ENCODE measurements at regions not wholly inside any gene's neighbourhood (a gene's known extent, or its start where the extent isn't known, plus 50 kb on each side); places are given as distances from the start of the nearest gene placed in this dataset.

DNA sequence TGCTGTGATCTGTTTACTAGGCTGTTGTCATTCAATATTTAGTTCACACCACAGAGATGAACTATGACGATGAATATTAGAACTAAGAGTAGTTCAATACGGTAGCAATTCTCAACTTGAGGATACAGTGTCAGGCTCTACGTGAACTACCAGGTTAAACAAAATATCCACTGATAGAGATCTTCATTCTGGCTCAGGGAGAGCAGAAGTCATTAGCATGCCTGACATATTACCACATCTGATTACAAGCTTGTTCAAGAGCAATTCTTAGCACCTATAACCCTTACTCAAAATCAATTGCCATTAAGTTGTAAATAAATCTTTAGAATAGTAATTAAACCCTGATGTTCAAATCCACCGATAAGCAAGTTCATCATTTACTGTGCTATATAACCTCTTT is 207.2 kb downstream of the CHRM3 start (continued):
- TF ChIP-seq BACH1 (IDR thresholded peaks at IDR 0.05; ENCODE audit: low read length) (no peak), EZH2 (IDR thresholded peaks at IDR 0.05; ENCODE audit: low read depth, low read length, severe bottlenecking) (no peak)

DNA sequence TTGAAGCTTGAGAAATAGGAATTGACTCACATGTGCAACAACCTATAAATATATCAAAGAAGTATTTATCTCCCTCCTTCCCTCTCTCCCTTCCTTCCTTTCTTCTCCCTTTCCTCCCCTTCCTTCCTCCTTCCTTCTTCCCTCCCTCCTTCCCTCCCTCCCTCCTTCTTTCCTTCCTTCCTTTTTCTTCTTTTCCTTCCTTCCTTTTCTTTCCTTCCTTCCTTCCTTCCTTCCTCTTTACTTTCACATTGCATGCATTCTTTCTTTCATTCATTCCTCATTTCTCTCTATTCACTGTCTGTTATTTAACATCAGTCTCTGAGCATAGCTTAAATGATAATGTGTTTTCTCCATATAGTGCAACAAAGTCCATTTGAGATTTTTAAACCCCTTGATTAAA is 214.2 kb downstream of the CHRM3 start:
- H3K9me3 ChIP-seq (ENCODE audit: insufficient read depth in 2 of 2, low read depth in 1 of 2, low read length in 1 of 2), result no peaks in the 10 kb centered on the region
- H3K4me3 ChIP-seq (ENCODE audit: extremely low read depth in 1 of 4, insufficient read depth in 2 of 4, low read depth in 3 of 4, low read length in 4 of 4), result no peak overlapping the region
- H2BK20ac ChIP-seq (ENCODE audit: low read length), result no peak overlapping the region
- H3K4me1 ChIP-seq (replicated peaks in 1 of 4; ENCODE audit: control insufficient read depth in 3 of 4, insufficient read depth in 4 of 4, low read length in 3 of 4), result no peaks in the 10 kb centered on the region
- no peak overlapping the region for H4K91ac ChIP-seq (replicated peaks; ENCODE audit: insufficient read length, low read length)
- DNase-seq (ENCODE audit: low read depth in 1 of 2, low spot score in 2 of 2), result no peak
- H2BK120ac ChIP-seq (replicated peaks; ENCODE audit: low read depth, low read length), result no peak overlapping the region
- H3K18ac ChIP-seq (ENCODE audit: extremely low read depth, low read length), result no peak overlapping the region
- no peak for FAIRE-seq
- H2AK5ac ChIP-seq (ENCODE audit: low read depth, low read length), result no peak overlapping the region
- H3K4me2 ChIP-seq (ENCODE audit: insufficient read depth in 1 of 2, low read depth in 2 of 2, low read length in 2 of 2), result no peak overlapping the region
- no peaks in the 10 kb centered on the region for H3K23me2 ChIP-seq (ENCODE audit: low read depth, low read length)
- no peaks in the 10 kb centered on the region for H3K79me1 ChIP-seq (ENCODE audit: low read depth, low read length)
- H3K27ac ChIP-seq (ENCODE audit: low read depth, low read length), result no peak overlapping the region
- no peak overlapping the region for H3K23ac ChIP-seq (ENCODE audit: insufficient read length)
- no peak overlapping the region for H3K14ac ChIP-seq (ENCODE audit: insufficient read length)
- H3K36me3 ChIP-seq (ENCODE audit: control insufficient read depth in 2 of 4, insufficient read depth in 4 of 4, low read length in 3 of 4), result no peaks in the 10 kb centered on the region
- H2BK5ac ChIP-seq (ENCODE audit: low read depth, low read length), result no peak overlapping the region
- CTCF ChIA-PET (ENCODE audit: partially characterized antibody), result interaction anchor here (0.5 to 1.1 kb wide), 2 partner anchors 109 to 188 kb away, joined by 3 read pairs; no protein-coding TSS in a partner anchor
- no peaks in the 10 kb centered on the region for H3K27me3 ChIP-seq (replicated peaks in 1 of 4; ENCODE audit: control insufficient read depth in 3 of 4, extremely low read depth in 1 of 4, insufficient read depth in 3 of 4, low read length in 3 of 4)
- H3K9ac ChIP-seq (replicated peaks in 1 of 4; ENCODE audit: extremely low read depth in 1 of 4, low read depth in 3 of 4, low read length in 3 of 4), result no peak overlapping the region
- no peak overlapping the region for H4K8ac ChIP-seq (ENCODE audit: extremely low read depth, insufficient read depth, low read length)
- POLR2A ChIA-PET (ENCODE audit: partially characterized antibody), result no interaction called here
- H4K20me1 ChIP-seq (replicated peaks in 1 of 2; ENCODE audit: control insufficient read depth in 1 of 2, insufficient read depth in 2 of 2, low read length in 2 of 2), result no peaks in the 10 kb centered on the region
- no peak overlapping the region for H3K4ac ChIP-seq (replicated peaks; ENCODE audit: insufficient read length, low read depth, low read length)
- H2AFZ ChIP-seq (ENCODE audit: low read length), result no peak overlapping the region
- H3K79me2 ChIP-seq (ENCODE audit: control insufficient read depth in 1 of 2, insufficient read depth in 2 of 2, low read length in 2 of 2), result no peaks in the 10 kb centered on the region
- no peak overlapping the region for H4K5ac ChIP-seq (ENCODE audit: insufficient read length, low read depth, low read length)
- H3K56ac ChIP-seq (replicated peaks; ENCODE audit: insufficient read length, low read depth, low read length), result no peak overlapping the region
- no peak overlapping the region for H2BK12ac ChIP-seq (ENCODE audit: low read depth, low read length)
- no peak overlapping the region for H2BK15ac ChIP-seq (ENCODE audit: low read length)
- TF ChIP-seq EGR1 (IDR thresholded peaks at IDR 0.05; ENCODE audit: borderline replicate concordance, low read depth, low read length), result no peak
- no peak for TF ChIP-seq CREB1 (IDR thresholded peaks at IDR 0.05)
- TF ChIP-seq PHF8 (conservative IDR thresholded peaks at IDR 0.05; ENCODE audit: low read depth, low read length), result no peak
- TF ChIP-seq CTBP2 (IDR thresholded peaks at IDR 0.05; ENCODE audit: borderline replicate concordance, insufficient read depth, insufficient read length, low read length), result no peak
- no peak for TF ChIP-seq JUN (IDR thresholded peaks at IDR 0.05; ENCODE audit: low read depth, low read length)
- no peak for TF ChIP-seq HDAC6 (IDR thresholded peaks at IDR 0.05; ENCODE audit: low read depth, low read length)
- TF ChIP-seq SUZ12 (IDR thresholded peaks at IDR 0.05; ENCODE audit: low read length), result no peak
- no peak for TF ChIP-seq ZNF274 (IDR thresholded peaks at IDR 0.05; ENCODE audit: borderline replicate concordance, extremely low read depth, low read length)
- TF ChIP-seq EP300 (IDR thresholded peaks at IDR 0.05; ENCODE audit: borderline replicate concordance in 1 of 2, low read depth in 2 of 2, low read length in 2 of 2), result no peak
- no peak for TF ChIP-seq TBP (IDR thresholded peaks at IDR 0.05; ENCODE audit: low read depth, low read length)
- no peak for TF ChIP-seq SIN3A (conservative IDR thresholded peaks at IDR 0.05 in 1 of 2, IDR thresholded peaks at IDR 0.05 in 1 of 2; ENCODE audit: low read depth in 1 of 2, low read length in 2 of 2)
- no peak for TF ChIP-seq POLR2A (IDR thresholded peaks at IDR 0.05; ENCODE audit: control extremely low read depth in 1 of 2, low read depth in 2 of 2, low read length in 2 of 2)

Measured in H1 (cell line).